HCT116 (cell line): ENCODE measurements at regions not wholly inside any gene's neighbourhood (a gene's known extent, or its start where the extent isn't known, plus 50 kb on each side); places are given as distances from the start of the nearest gene placed in this dataset.

Experiments
- ATAC-seq: fragments of 200-7000 bp; cut with Tn5 transposase; 2 replicates; pipeline ENCODE4 v1.9.1; 2020; ENCODE audit warnings: mild to moderate bottlenecking, moderate library complexity
- BruUV-seq: library from RNA; stranded (reverse); fragments of 400-500 nt; replicated peaks from 2 replicates; lab custom pipeline; 2021; lab: Mats Ljungman, UMichigan
- CTCF ChIA-PET: fragments of 300-600 bp; sonication (Branson Sonifier 250); formaldehyde crosslinking; loops from one replicate; lab custom pipeline; 2021; ENCODE audit warnings: antibody characterized with exemption; lab: Charles Lee
- POLR2A ChIA-PET: fragments of 300-600, 350-600 bp; sonication (Branson Sonifier 250); formaldehyde crosslinking; loops from one replicate; lab custom pipeline; 2021; ENCODE audit warnings: antibody characterized with exemption; lab: Charles Lee
- RAD21 ChIA-PET, 2 experiments: fragments of 300-600 bp; sonication (Branson Sonifier 250); formaldehyde crosslinking; loops; one replicate each; lab custom pipeline; 2023; ENCODE audit warnings: low total read pairs in 2 of 2; ENCODE audit not compliant: uncharacterized antibody in 2 of 2, unreplicated experiment in 2 of 2, low non-redundant PET in 1 of 2; lab: Charles Lee
- DNase-seq: peaks from one replicate; pipeline ENCODE4 v3.0.0-alpha.2; 2010; ENCODE audit warnings: low read depth, low spot score
- H2AFZ ChIP-seq: fragments of 200-600 bp; shearing (Covaris generic), sonication (generic); 2 replicates; pipeline ENCODE4 v1.6.1; 2017; ENCODE audit warnings: low read depth, mixed run types, mixed read lengths, antibody characterized with exemption, low read length; ENCODE audit not compliant: poor library complexity, severe bottlenecking
- H3K27ac ChIP-seq: 2 replicates; pipeline ENCODE4 v1.5.1; 2012; ENCODE audit warnings: low read depth, low read length
- H3K27me3 ChIP-seq: fragments of 200-600 bp; sonication (generic); 2 replicates; pipeline ENCODE4 v1.6.1; 2016; ENCODE audit warnings: mixed run types, low read length, mixed read lengths; ENCODE audit not compliant: insufficient read depth
- H3K36me3 ChIP-seq, 2 experiments: fragments of 200-500 bp in 1 of 2; fragments of 200-600 bp in 1 of 2; sonication (Bioruptor generic) in 1 of 2; sonication (generic) in 1 of 2; 2 replicates each; pipeline versions ENCODE4 v1.5.1 to v1.6.1; 2014 to 2016; ENCODE audit warnings: low read length in 2 of 2, inconsistent platforms in 1 of 2, mixed read lengths in 1 of 2, mixed run types in 1 of 2; ENCODE audit not compliant: insufficient read depth in 2 of 2, control insufficient read depth in 1 of 2
- H3K4me1 ChIP-seq, 2 experiments: fragments of 200-600 bp in 1 of 2; sonication (generic) in 1 of 2; 2 replicates each; pipeline versions ENCODE4 v1.5.1 to v1.6.1; 2012 to 2017; ENCODE audit warnings: low read length in 2 of 2, inconsistent platforms in 1 of 2, mild to moderate bottlenecking in 1 of 2, mixed read lengths in 1 of 2, mixed run types in 1 of 2, moderate library complexity in 1 of 2; ENCODE audit not compliant: insufficient read depth in 2 of 2, control insufficient read depth in 1 of 2
- H3K4me2 ChIP-seq: fragments of 200-600 bp; sonication (generic); 2 replicates; pipeline ENCODE4 v1.6.1; 2017; ENCODE audit warnings: mixed run types, low read length, mixed read lengths
- H3K4me3 ChIP-seq, 2 experiments: fragments of 200-600 bp in 1 of 2; sonication (generic) in 1 of 2; replicated peaks in 1 of 2; 2 replicates each; pipeline ENCODE4 v1.5.1; 2011 to 2016; ENCODE audit warnings: low read length in 2 of 2, control low read depth in 1 of 2, low read depth in 1 of 2, mild to moderate bottlenecking in 1 of 2, mixed read lengths in 1 of 2, mixed run types in 1 of 2
- H3K79me2 ChIP-seq: fragments of 200-600 bp; sonication (generic); 2 replicates; pipeline ENCODE4 v1.6.1; 2017; ENCODE audit warnings: mild to moderate bottlenecking, mixed run types, low read length, moderate library complexity, mixed read lengths; ENCODE audit not compliant: insufficient read depth
- H3K9ac ChIP-seq: fragments of 200-600 bp; sonication (generic); 2 replicates; pipeline ENCODE4 v1.6.1; 2016; ENCODE audit warnings: low read length, mixed read lengths
- H3K9me2 ChIP-seq: fragments of 200-600 bp; sonication (generic), shearing (Covaris generic); 2 replicates; pipeline ENCODE4 v1.6.1; 2017; ENCODE audit warnings: mixed run types, mild to moderate bottlenecking, moderate library complexity; ENCODE audit not compliant: insufficient read depth
- H3K9me3 ChIP-seq, 2 experiments: fragments of 200-500 bp in 1 of 2; fragments of 200-600 bp in 1 of 2; sonication (Bioruptor generic) in 1 of 2; sonication (generic) in 1 of 2; 2 replicates each; pipeline ENCODE4 v1.6.1; 2014 to 2017; ENCODE audit warnings: low read length in 2 of 2, mixed read lengths in 2 of 2, inconsistent platforms in 1 of 2, low read depth in 1 of 2, mild to moderate bottlenecking in 1 of 2, mixed run types in 1 of 2, moderate library complexity in 1 of 2; ENCODE audit not compliant: control insufficient read depth in 1 of 2, insufficient read depth in 1 of 2
- H4K20me1 ChIP-seq: fragments of 200-600 bp; sonication (generic), shearing (Covaris generic); 2 replicates; pipeline ENCODE4 v1.6.1; 2017; ENCODE audit warnings: mixed run types, mild to moderate bottlenecking, moderate library complexity; ENCODE audit not compliant: insufficient read depth
- CEBPB ChIP-seq: IDR thresholded peaks from 2 replicates; pipeline ENCODE4 v1.6.1; 2012; ENCODE audit warnings: low read depth
- EGR1 ChIP-seq: IDR thresholded peaks from 2 replicates; pipeline ENCODE4 v1.6.1; 2012; ENCODE audit warnings: low read depth
- ELF1 ChIP-seq: IDR thresholded peaks from 2 replicates; pipeline ENCODE4 v1.6.1; 2012; ENCODE audit warnings: low read depth, borderline replicate concordance
- EZH2 ChIP-seq: fragments of 200-600 bp; sonication (generic); IDR thresholded peaks from 2 replicates; pipeline ENCODE4 v1.6.1; 2017; ENCODE audit warnings: antibody characterized with exemption, mixed run types
- POLR2AphosphoS5 ChIP-seq: IDR thresholded peaks from 2 replicates; pipeline ENCODE4 v1.6.1; 2011; ENCODE audit warnings: mild to moderate bottlenecking, low read depth, low read length, moderate library complexity
- SRF ChIP-seq: IDR thresholded peaks from 2 replicates; pipeline ENCODE4 v1.6.1; 2012; ENCODE audit warnings: low read depth
- TCF7L2 ChIP-seq: IDR thresholded peaks from 2 replicates; pipeline ENCODE4 v1.7.0; 2011; ENCODE audit warnings: borderline replicate concordance, inconsistent platforms; ENCODE audit not compliant: insufficient read depth, insufficient read length; ENCODE audit errors: extremely low read depth
- YY1 ChIP-seq: IDR thresholded peaks from 2 replicates; pipeline ENCODE4 v1.6.1; 2011; ENCODE audit warnings: low read length, low read depth, moderate library complexity, mild to moderate bottlenecking; ENCODE audit not compliant: insufficient replicate concordance; ENCODE audit errors: extremely low read depth
- ZFX ChIP-seq: fragments of 450-650 bp; IDR thresholded peaks from 2 replicates; pipeline ENCODE4 v1.6.1; 2017
- ZNF274 ChIP-seq: fragments of 200-500 bp; sonication (Bioruptor generic); IDR thresholded peaks from 2 replicates; pipeline ENCODE4 v1.6.1; 2014; ENCODE audit warnings: mild to moderate bottlenecking, low read depth, low read length, inconsistent platforms
- intact Hi-C: fragments of 100-400 bp; cut with micrococcal nuclease; formaldehyde crosslinking; loops from 2 replicates; pipeline ENCODE4 v1.10.0; 2022
- TF ChIP-seq, protein P1 (sequence below): IDR thresholded peaks from 2 replicates; pipeline ENCODE4 v1.6.1; 2012
- TF ChIP-seq, protein P2 (sequence below): IDR thresholded peaks from 2 replicates; pipeline ENCODE4 v1.6.1; 2012
- TF ChIP-seq, protein P3 (sequence below): IDR thresholded peaks from 2 replicates; pipeline ENCODE4 v1.6.1; 2012; ENCODE audit warnings: low read depth
- TF ChIP-seq, protein P4 (sequence below): IDR thresholded peaks from 2 replicates; pipeline ENCODE4 v1.6.1; 2011; ENCODE audit warnings: mild to moderate bottlenecking, low read length, moderate library complexity; ENCODE audit not compliant: insufficient replicate concordance; ENCODE audit errors: extremely low read depth
- TF ChIP-seq, protein P5 (sequence below), 3 experiments: fragments of 200-600 bp in 1 of 3; sonication (generic) in 1 of 3; IDR thresholded peaks in 2 of 3; conservative IDR thresholded peaks in 1 of 3; 2 replicates each; pipeline ENCODE4 v1.5.1; 2012 to 2017; ENCODE audit warnings: low read depth in 2 of 3, low read length in 2 of 3, antibody characterized with exemption in 1 of 3, borderline replicate concordance in 1 of 3, control low read depth in 1 of 3, mild to moderate bottlenecking in 1 of 3, mixed read lengths in 1 of 3, mixed run types in 1 of 3, moderate library complexity in 1 of 3; ENCODE audit not compliant: insufficient read depth in 1 of 3

DNA sequence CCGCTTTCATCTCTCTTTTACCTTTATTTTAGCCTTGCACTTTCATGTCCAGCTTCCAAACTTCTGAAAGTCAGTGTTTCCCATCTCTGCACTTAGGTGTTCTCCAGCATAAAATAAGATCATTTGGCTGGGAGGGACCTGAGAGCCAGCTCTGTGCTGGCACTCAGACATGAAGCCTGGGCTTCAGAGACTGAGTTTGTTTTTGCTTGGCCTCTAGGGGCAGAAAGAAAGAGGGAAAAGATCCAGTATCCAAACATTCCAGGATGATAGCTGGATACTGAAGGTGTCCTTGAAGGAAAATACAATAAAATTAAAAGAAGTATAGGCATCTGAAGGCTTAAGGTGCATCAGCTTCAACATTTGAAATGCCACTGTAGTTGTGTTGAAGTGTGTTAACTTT lies 202.4 kb upstream of the ZIC3 start:
- Histone ChIP-seq H3K36me3 (no peaks in the 10 kb centered on the region), H3K4me1 (no peaks in the 10 kb centered on the region), H3K4me3 (no peak overlapping the region), H3K9me3 (no peaks in the 10 kb centered on the region), H4K20me1 (no peaks in the 10 kb centered on the region), H3K27ac (no peak overlapping the region), H3K79me2 (no peaks in the 10 kb centered on the region), H3K27me3 (no peaks in the 10 kb centered on the region), H3K9me2 (no peaks in the 10 kb centered on the region), H2AFZ (no peak overlapping the region), H3K4me2 (no peak overlapping the region), H3K9ac (no peak overlapping the region)
- ChIA-PET CTCF (no interaction called here), POLR2A (no interaction called here), RAD21 (no interaction called here)
- intact Hi-C loops, result no loop called here
- TF ChIP-seq EGR1 (no peak), YY1 (no peak), EZH2 (no peak), ELF1 (no peak), CEBPB (no peak), ZNF274 (no peak), POLR2AphosphoS5 (no peak), SRF (no peak), ZFX (no peak), TCF7L2 (no peak)
- TF ChIP-seq, protein P1, sequence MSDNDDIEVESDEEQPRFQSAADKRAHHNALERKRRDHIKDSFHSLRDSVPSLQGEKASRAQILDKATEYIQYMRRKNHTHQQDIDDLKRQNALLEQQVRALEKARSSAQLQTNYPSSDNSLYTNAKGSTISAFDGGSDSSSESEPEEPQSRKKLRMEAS, result no peak
- TF ChIP-seq, protein P2, sequence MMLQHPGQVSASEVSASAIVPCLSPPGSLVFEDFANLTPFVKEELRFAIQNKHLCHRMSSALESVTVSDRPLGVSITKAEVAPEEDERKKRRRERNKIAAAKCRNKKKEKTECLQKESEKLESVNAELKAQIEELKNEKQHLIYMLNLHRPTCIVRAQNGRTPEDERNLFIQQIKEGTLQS, result no peak
- TF ChIP-seq, protein P3, sequence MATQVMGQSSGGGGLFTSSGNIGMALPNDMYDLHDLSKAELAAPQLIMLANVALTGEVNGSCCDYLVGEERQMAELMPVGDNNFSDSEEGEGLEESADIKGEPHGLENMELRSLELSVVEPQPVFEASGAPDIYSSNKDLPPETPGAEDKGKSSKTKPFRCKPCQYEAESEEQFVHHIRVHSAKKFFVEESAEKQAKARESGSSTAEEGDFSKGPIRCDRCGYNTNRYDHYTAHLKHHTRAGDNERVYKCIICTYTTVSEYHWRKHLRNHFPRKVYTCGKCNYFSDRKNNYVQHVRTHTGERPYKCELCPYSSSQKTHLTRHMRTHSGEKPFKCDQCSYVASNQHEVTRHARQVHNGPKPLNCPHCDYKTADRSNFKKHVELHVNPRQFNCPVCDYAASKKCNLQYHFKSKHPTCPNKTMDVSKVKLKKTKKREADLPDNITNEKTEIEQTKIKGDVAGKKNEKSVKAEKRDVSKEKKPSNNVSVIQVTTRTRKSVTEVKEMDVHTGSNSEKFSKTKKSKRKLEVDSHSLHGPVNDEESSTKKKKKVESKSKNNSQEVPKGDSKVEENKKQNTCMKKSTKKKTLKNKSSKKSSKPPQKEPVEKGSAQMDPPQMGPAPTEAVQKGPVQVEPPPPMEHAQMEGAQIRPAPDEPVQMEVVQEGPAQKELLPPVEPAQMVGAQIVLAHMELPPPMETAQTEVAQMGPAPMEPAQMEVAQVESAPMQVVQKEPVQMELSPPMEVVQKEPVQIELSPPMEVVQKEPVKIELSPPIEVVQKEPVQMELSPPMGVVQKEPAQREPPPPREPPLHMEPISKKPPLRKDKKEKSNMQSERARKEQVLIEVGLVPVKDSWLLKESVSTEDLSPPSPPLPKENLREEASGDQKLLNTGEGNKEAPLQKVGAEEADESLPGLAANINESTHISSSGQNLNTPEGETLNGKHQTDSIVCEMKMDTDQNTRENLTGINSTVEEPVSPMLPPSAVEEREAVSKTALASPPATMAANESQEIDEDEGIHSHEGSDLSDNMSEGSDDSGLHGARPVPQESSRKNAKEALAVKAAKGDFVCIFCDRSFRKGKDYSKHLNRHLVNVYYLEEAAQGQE, result no peak
- TF ChIP-seq, protein P4, sequence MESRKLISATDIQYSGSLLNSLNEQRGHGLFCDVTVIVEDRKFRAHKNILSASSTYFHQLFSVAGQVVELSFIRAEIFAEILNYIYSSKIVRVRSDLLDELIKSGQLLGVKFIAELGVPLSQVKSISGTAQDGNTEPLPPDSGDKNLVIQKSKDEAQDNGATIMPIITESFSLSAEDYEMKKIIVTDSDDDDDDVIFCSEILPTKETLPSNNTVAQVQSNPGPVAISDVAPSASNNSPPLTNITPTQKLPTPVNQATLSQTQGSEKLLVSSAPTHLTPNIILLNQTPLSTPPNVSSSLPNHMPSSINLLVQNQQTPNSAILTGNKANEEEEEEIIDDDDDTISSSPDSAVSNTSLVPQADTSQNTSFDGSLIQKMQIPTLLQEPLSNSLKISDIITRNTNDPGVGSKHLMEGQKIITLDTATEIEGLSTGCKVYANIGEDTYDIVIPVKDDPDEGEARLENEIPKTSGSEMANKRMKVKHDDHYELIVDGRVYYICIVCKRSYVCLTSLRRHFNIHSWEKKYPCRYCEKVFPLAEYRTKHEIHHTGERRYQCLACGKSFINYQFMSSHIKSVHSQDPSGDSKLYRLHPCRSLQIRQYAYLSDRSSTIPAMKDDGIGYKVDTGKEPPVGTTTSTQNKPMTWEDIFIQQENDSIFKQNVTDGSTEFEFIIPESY, result no peak
- TF ChIP-seq, protein P5, sequence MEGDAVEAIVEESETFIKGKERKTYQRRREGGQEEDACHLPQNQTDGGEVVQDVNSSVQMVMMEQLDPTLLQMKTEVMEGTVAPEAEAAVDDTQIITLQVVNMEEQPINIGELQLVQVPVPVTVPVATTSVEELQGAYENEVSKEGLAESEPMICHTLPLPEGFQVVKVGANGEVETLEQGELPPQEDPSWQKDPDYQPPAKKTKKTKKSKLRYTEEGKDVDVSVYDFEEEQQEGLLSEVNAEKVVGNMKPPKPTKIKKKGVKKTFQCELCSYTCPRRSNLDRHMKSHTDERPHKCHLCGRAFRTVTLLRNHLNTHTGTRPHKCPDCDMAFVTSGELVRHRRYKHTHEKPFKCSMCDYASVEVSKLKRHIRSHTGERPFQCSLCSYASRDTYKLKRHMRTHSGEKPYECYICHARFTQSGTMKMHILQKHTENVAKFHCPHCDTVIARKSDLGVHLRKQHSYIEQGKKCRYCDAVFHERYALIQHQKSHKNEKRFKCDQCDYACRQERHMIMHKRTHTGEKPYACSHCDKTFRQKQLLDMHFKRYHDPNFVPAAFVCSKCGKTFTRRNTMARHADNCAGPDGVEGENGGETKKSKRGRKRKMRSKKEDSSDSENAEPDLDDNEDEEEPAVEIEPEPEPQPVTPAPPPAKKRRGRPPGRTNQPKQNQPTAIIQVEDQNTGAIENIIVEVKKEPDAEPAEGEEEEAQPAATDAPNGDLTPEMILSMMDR (IDR thresholded peaks at IDR 0.05 in 2 of 3, conservative IDR thresholded peaks at IDR 0.05 in 1 of 3; ENCODE audit: borderline replicate concordance in 1 of 3, insufficient read depth in 1 of 3, low read depth in 2 of 3, low read length in 2 of 3), result no peak
- no peak for ATAC-seq
- no TSS peak for BruUV-seq
- no peak for DNase-seq
